ENCODE measurements at regions not wholly inside any gene's neighbourhood (a gene's known extent, or its start where the extent isn't known, plus 50 kb on each side); places are given as distances from the start of the nearest gene placed in this dataset.

GRCh38 chr15:39161096-39161495 is 419.8 kb upstream of the THBS1 start:
- no peak for DNase-seq (ENCODE audit: low read depth)
- no peak overlapping the region for H3K4me3 ChIP-seq (ENCODE audit: control insufficient read depth, low read depth, low read length)
- no peak for TF ChIP-seq CTCF (conservative IDR thresholded peaks at IDR 0.05; ENCODE audit: control insufficient read depth, insufficient read depth, low read depth, low read length)

- TF ChIP-seq CTCF (conservative IDR thresholded peaks at IDR 0.05; ENCODE audit: control insufficient read depth, insufficient read depth, low read depth, low read length), result no peak
- H3K4me3 ChIP-seq (ENCODE audit: control insufficient read depth, low read depth, low read length), result no peak overlapping the region
- peak; percentile 38 for DNase-seq (ENCODE audit: low read depth)
Measured at GRCh38 chr15:39165020-39165706, 415.7 kb upstream of the THBS1 start.

DNA sequence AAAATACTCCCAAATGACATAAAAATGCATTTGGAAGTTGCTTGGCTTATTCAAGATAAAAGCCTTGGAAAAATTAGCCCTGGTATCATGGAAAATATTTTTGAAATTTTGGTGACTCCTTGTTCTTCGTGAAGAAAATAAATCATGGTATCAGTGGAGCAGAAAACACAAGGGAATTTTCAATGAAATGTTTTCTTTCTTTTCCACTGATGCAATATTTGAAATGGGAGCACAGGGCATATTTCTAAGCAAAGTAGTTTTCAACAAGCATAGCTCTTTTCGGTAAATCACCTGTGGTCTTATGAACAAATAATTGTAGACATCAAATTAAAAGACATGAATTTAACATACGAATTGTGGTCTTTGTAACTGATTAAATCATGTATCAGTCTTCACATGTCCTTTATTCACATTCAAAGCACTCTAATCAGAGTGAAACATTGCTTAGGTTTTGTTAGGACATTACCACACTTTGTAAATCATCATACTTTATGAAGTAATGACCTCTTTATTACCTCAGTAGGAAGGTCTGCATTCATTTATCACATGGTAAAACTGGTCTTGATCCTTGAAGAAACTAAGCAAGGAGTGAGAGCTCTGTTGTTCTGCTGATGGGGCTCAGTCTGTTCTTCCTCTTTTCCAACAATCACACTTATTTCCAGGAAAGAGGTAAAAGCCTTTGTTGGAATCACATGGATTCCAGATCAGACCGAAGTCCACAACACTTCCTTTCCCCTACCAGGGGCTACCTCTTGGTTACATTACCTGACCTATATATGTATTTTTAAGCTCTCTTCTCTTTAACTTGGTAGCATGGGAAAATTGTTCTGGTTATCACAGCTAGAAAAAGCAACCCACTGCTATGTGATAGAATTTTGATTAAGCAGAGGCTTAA is 413.5 kb upstream of the THBS1 start:
- DNase-seq (ENCODE audit: low read depth), result peak; percentile 43
- H3K4me3 ChIP-seq (ENCODE audit: control insufficient read depth, low read depth, low read length), result no peak overlapping the region
- no peak for TF ChIP-seq CTCF (conservative IDR thresholded peaks at IDR 0.05; ENCODE audit: control insufficient read depth, insufficient read depth, low read depth, low read length)

DNA sequence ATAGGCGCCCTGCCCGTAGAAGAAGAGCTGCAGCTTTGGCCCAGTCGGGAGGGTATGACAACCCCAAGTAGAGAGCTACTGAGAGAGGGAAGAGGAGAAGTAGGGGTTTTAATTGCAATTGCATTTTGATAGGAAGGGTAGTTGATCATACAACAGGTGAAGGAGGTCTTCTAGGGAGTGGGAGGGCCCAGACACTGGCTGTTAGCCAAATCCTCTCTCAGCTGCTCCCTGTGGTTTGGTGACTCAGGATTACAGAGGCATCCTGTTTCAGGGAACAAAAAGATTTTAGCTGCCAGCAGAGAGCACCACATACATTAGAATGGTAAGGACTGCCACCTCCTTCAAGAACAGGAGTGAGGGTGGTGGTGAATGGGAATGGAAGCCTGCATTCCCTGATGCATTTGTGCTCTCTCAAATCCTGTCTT is 408.9 kb upstream of the THBS1 start:
- H3K4me3 ChIP-seq (ENCODE audit: control insufficient read depth, low read depth, low read length), result no peak overlapping the region
- peak; percentile 98 for DNase-seq (ENCODE audit: low read depth)
- TF ChIP-seq CTCF (conservative IDR thresholded peaks at IDR 0.05; ENCODE audit: control insufficient read depth, insufficient read depth, low read depth, low read length), result peak; percentile 68

- DNase-seq (ENCODE audit: low read depth), result peak; percentile 24
- no peak overlapping the region for H3K4me3 ChIP-seq (ENCODE audit: control insufficient read depth, low read depth, low read length)
- TF ChIP-seq CTCF (conservative IDR thresholded peaks at IDR 0.05; ENCODE audit: control insufficient read depth, insufficient read depth, low read depth, low read length), result no peak
Measured at GRCh38 chr15:39172380-39173281, 408.2 kb upstream of the THBS1 start.

DNA sequence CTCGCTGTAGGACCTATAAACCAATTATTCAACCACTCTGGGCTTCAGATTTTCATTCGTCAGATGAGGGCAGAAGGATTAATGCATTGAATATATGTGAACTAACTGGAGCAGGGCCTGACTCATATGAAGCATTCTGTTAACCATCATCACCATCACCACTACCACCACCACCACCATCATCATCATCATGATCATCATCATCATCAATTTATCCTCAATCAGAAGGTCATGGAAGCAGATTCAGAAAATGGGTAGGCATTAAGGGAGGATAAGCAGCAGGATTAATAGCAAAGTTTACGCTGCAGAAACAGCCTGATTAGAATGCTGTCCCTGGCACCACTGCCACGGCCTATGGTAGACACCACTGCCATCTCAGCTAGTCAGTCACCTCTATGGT is 407.5 kb upstream of the THBS1 start:
- H3K4me3 ChIP-seq (ENCODE audit: control insufficient read depth, low read depth, low read length), result no peak overlapping the region
- no peak for TF ChIP-seq CTCF (conservative IDR thresholded peaks at IDR 0.05; ENCODE audit: control insufficient read depth, insufficient read depth, low read depth, low read length)

More for the DNA sequence above, 407.5 kb upstream of the THBS1 start:
- no peak for DNase-seq (ENCODE audit: low read depth)
